Subcutaneous abdominal adipose tissue (tissue), 5 donors: ENCODE measurements at regions not wholly inside any gene's neighbourhood (a gene's known extent, or its start where the extent isn't known, plus 50 kb on each side); places are given as distances from the start of the nearest gene placed in this dataset.

Experiments
- H3K27ac ChIP-seq: one replicate; pipeline ENCODE4 v1.7.0; 2013; ENCODE audit warnings: low read depth, mild to moderate bottlenecking, inconsistent platforms, low read length, moderate library complexity
- H3K27me3 ChIP-seq, 5 donors: one replicate each; pipeline ENCODE4 v1.7.0; 2013; ENCODE audit warnings: low read length in 5 of 5, inconsistent platforms in 1 of 5; ENCODE audit not compliant: control insufficient read depth in 5 of 5, insufficient read depth in 4 of 5
- H3K36me3 ChIP-seq, 5 donors: one replicate each; pipeline ENCODE4 v1.7.0; 2013; ENCODE audit warnings: low read length in 5 of 5; ENCODE audit not compliant: control insufficient read depth in 5 of 5, insufficient read depth in 5 of 5
- H3K4me1 ChIP-seq, 5 donors: one replicate each; pipeline ENCODE4 v1.7.0; 2013; ENCODE audit warnings: low read length in 5 of 5, mild to moderate bottlenecking in 3 of 5, moderate library complexity in 1 of 5; ENCODE audit not compliant: control insufficient read depth in 5 of 5, insufficient read depth in 5 of 5
- H3K4me3 ChIP-seq, 5 donors: one replicate each; pipeline ENCODE4 v1.7.0; 2013; ENCODE audit warnings: low read length in 5 of 5, low read depth in 1 of 5
- H3K9ac ChIP-seq, 5 donors: one replicate each; pipeline ENCODE4 v1.7.0; 2013; ENCODE audit warnings: low read length in 5 of 5, mild to moderate bottlenecking in 4 of 5, moderate library complexity in 3 of 5
- H3K9me3 ChIP-seq, 5 donors: one replicate each; pipeline ENCODE4 v1.7.0; 2013; ENCODE audit warnings: low read length in 5 of 5; ENCODE audit not compliant: control insufficient read depth in 5 of 5
- donor health status: healthy.
- donor health status: healthy.
- donor health status: healthy.
- donor health status: healthy.
- donor health status: healthy.

- no peak overlapping the region for H3K27ac ChIP-seq
- H3K4me1 ChIP-seq: no peaks in the 10 kb centered on the region
- H3K9me3 ChIP-seq: no peaks in the 10 kb centered on the region
- no peaks in the 10 kb centered on the region for H3K36me3 ChIP-seq
- no peak overlapping the region for H3K9ac ChIP-seq
- H3K27me3 ChIP-seq: no peaks in the 10 kb centered on the region
- no peak overlapping the region for H3K4me3 ChIP-seq
Measured at GRCh38 chr5:89769975-89770374, 639.6 kb downstream of the CETN3 start.

DNA sequence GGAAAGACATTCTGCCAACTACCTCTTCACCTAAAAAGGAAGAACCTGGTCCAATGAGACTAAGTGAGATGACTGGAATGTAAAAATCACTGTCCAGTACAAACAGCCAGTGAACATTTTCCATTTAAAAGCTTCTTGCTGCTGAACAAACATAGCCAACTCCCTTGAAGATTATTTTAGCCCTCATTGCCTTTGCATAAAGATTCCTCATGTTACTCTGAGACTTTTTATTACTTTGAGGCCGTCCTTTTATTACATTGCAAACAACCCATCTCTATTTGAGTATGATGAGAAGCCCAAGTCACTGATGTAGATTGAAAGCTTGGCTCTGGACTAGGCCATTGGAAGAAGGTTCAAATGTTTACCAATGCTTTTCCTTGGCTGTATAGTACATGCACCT is 649.8 kb downstream of the CETN3 start:
- Histone ChIP-seq H3K4me3 (no peak overlapping the region), H3K36me3 (no peaks in the 10 kb centered on the region), H3K9me3 (no peaks in the 10 kb centered on the region), H3K27me3 (no peaks in the 10 kb centered on the region), H3K27ac (no peak overlapping the region), H3K9ac (no peak overlapping the region), H3K4me1 (no peaks in the 10 kb centered on the region)

GRCh38 chr5:89758146-89758545 is 651.4 kb downstream of the CETN3 start:
- H3K27me3 ChIP-seq: no peaks in the 10 kb centered on the region
- no peaks in the 10 kb centered on the region for H3K36me3 ChIP-seq
- H3K4me1 ChIP-seq: no peaks in the 10 kb centered on the region
- H3K27ac ChIP-seq: no peak overlapping the region
- no peak overlapping the region for H3K4me3 ChIP-seq
- no peaks in the 10 kb centered on the region for H3K9me3 ChIP-seq
- no peak overlapping the region for H3K9ac ChIP-seq

DNA sequence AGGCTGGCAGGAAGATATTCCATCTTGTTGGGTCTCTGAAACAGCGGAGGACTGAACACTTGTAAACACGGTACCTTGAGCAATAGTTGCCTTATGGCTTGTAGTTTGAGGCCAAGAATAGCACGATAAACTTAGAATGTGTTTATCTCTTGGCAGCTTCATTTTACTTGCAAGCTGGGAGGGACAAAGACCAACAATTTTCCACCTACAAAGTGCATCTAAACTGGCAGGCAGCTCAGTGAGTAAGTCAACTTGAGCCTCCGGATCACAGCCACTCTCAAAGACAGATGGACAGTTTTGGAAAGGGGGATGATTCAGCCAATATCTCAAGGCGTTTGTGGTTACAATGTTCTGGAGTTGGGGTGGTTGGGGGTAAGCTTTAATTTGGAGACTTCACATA is 652.6 kb downstream of the CETN3 start:
- Histone ChIP-seq H3K9me3 (no peaks in the 10 kb centered on the region), H3K9ac (no peak overlapping the region), H3K4me1 (no peaks in the 10 kb centered on the region), H3K4me3 (no peak overlapping the region), H3K27me3 (no peaks in the 10 kb centered on the region), H3K27ac (no peak overlapping the region), H3K36me3 (no peaks in the 10 kb centered on the region)

DNA sequence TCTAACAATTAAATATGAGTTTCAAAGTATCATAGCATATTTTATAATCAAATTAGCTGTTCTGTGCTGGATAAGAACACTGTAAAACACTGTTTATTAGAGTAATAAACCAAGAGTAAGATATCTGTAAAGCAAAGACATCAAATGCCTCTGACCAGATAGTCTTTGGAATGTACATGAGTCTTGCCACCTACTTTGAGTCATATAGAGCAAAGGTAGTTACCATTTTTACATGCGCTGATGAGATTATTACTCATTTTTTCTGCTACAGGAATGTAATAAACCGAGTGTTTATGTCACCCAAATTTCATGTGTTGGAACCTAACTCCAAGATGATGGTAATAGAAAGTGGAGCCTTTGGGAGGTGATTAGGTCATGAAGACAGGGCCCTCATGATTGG is 654.5 kb downstream of the CETN3 start:
- H3K36me3 ChIP-seq: no peaks in the 10 kb centered on the region
- no peaks in the 10 kb centered on the region for H3K9me3 ChIP-seq
- no peaks in the 10 kb centered on the region for H3K27me3 ChIP-seq
- no peak overlapping the region for H3K9ac ChIP-seq
- no peak overlapping the region for H3K4me3 ChIP-seq
- no peaks in the 10 kb centered on the region for H3K4me1 ChIP-seq
- no peak overlapping the region for H3K27ac ChIP-seq

DNA sequence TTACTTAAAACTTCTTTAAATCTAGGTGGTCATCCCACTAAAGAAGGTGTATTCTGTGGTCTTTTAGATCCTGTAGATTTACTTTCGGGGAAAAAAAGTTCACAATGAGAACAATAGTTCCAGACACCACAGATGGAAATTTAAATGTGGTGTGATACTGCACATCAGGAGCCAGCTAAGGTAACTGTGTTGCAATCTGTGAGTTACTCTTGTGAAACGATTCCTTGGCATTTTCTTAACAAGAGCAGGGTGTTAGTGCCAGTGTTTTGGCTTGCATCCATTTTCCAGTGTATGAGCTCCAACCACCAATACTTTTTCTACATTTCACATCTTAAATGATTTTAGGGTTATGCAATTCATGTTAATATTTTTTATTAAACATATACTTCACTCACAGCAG is 674.5 kb downstream of the CETN3 start:
- Histone ChIP-seq H3K4me3 (no peak overlapping the region), H3K27ac (no peak overlapping the region), H3K27me3 (no peaks in the 10 kb centered on the region), H3K9ac (no peak overlapping the region), H3K36me3 (no peaks in the 10 kb centered on the region), H3K4me1 (peaks cover 0 to 4% (median 0%) of the 10 kb centered on the region in 5 donors), H3K9me3 (peaks cover 0 to 3% (median 0%) of the 10 kb centered on the region in 5 donors)

DNA sequence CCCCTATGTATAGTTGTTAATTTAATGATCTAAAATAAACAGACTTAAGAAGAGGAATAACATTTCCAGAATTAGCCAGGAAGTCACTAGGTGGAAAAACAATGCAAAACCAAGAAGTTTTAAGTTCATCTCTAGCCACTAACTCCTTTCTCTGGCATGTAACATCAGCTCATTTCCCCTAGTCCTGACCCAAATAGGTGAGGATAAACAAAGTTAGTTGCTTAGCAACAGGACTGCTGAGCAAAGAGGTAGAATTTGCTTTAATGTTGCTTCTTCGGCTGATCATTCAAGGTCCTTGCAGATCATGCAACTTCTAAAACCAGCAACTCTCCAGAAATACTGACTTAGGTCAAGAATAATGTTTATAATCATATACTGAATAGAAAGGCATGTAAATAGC is 675.8 kb downstream of the CETN3 start:
- Histone ChIP-seq H3K4me3 (no peak overlapping the region), H3K36me3 (no peaks in the 10 kb centered on the region), H3K9me3 (peaks cover 0 to 2% (median 0%) of the 10 kb centered on the region in 5 donors), H3K27ac (no peak overlapping the region), H3K4me1 (peaks cover 0 to 12% (median 6%) of the 10 kb centered on the region in 5 donors), H3K27me3 (no peaks in the 10 kb centered on the region), H3K9ac (no peak overlapping the region)

DNA sequence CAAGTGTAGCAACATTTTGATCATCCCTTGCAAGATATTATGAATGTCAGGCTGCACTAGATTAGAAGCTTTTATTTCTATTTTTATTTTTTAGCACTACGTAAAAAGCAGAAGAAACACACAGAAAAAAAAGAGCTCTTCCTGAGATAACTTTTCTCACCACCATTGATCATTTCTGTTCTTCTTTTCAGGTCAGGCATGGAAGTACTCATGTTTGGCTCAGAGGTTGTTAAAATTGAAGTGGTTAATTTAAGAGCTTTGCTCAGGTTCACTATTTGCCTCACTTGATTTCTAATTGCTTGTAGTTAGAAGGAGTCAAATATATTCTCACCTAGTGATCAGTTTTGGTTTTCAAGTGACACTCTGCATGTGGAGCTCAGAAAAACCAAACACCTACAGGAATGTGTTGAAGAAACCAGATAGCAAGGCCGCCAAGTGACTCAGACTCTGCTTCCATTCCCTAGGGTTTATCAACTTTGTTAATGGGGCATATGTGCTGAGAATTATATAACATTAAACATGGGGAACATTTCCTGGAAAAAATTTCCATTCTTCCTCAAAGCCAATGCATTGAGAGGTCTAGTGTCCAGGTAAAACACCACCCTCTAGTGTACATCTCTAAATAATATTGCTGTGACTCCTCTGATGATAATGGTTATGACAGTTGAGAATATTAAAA is 679.8 kb downstream of the CETN3 start:
- no peaks in the 10 kb centered on the region for H3K36me3 ChIP-seq
- H3K9ac ChIP-seq: no peak overlapping the region
- no peak overlapping the region for H3K27ac ChIP-seq
- no peak overlapping the region for H3K4me3 ChIP-seq
- no peaks in the 10 kb centered on the region for H3K9me3 ChIP-seq
- H3K27me3 ChIP-seq: no peaks in the 10 kb centered on the region
- peaks cover 0 to 14% (median 13%) of the 10 kb centered on the region in 5 donors for H3K4me1 ChIP-seq

- Histone ChIP-seq H3K4me1 (peaks cover 0 to 14% (median 13%) of the 10 kb centered on the region in 5 donors), H3K4me3 (no peak overlapping the region), H3K27ac (no peak overlapping the region), H3K36me3 (no peaks in the 10 kb centered on the region), H3K9me3 (no peaks in the 10 kb centered on the region), H3K27me3 (no peaks in the 10 kb centered on the region), H3K9ac (no peak overlapping the region)
Measured at GRCh38 chr5:89728750-89729149, 680.8 kb downstream of the CETN3 start.

GRCh38 chr5:89728134-89728533 is 681.4 kb downstream of the CETN3 start:
- Histone ChIP-seq H3K9me3 (no peaks in the 10 kb centered on the region), H3K9ac (no peak overlapping the region), H3K4me3 (no peak overlapping the region), H3K4me1 (peaks cover 0 to 18% (median 14%) of the 10 kb centered on the region in 5 donors), H3K27ac (no peak overlapping the region), H3K27me3 (no peaks in the 10 kb centered on the region), H3K36me3 (no peaks in the 10 kb centered on the region)
